NCI-H2227 (cell line): ENCODE measurements at regions not wholly inside any gene's neighbourhood (a gene's known extent, or its start where the extent isn't known, plus 50 kb on each side); places are given as distances from the start of the nearest gene placed in this dataset.

Experiments
- DNase-seq: peaks from one replicate; lab custom pipeline; 2025; ENCODE audit not compliant: unreplicated experiment; lab: John Stamatoyannopoulos, UW

DNA sequence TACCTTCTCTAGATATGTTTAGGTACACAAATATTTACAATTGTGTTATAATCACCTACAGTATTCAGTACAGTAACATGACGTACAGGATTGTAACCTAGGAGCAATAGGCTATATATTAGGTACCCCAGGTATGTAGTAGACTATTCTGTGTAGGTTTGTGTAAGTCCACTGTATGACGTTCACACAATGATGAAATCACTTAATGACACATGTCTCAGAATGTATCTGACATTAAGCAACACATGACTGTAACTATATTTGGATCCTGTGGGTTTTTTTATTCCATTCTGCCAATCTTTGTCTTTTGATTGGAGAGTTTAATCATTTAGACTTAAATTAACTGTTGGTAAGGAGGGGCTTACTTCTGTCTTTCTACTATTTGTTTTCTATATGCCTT is 52.1 kb downstream of the STYXL2 start:
- DNase-seq = no peak

DNA sequence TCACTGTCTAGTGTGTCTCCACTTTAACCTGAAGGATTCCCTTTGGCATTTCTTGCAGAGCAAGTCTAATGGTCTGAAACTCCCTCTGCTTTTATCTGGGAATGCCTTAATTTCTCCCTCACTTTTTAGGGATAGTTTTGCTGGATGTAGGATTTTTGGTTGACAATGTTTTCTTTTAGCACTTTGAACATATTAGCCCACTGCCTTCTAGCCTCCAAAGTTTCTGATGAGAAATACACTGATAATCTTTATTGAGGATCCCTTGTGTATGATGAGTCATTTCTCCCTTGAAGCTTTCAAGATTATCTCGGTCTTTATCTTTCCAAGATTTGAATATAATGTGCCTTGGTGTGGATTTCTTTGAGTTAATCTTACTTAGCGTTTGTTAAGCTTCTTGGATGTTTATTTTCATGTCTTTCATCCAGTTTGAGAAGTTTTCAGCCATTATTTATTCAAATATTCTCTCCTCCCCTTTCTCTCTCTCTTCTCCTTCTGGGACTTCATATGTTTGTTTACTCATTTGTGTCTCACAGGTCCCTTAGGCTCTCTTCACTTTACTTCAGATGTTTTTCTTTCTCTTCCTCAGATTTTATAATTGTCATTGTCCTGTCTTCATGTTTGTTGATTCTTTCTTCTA is 53.1 kb downstream of the STYXL2 start:
- no peak for DNase-seq

DNA sequence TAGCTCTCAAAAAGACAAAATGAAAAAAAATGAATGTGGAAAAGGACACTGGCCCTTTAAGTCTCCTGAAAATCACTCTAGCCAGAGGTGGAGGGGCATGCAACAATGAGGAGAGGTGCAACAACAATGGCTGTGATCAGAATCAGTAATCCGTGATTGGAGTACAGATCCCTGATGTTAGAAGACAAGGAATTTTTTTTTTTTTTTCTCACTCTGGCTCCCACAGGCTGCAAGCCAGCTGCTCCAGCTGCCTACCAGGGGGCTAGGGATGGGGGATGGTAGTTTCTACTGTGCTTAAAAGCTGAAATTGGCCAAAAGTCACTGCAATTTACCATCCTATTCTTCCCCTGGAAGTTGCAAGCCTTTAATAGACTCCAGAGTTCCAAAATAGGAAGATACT is 54.5 kb downstream of the STYXL2 start:
- peak; percentile 58 for DNase-seq

GRCh38 chr1:167149793-167150491 is 56.1 kb downstream of the STYXL2 start:
- no peak for DNase-seq

DNA sequence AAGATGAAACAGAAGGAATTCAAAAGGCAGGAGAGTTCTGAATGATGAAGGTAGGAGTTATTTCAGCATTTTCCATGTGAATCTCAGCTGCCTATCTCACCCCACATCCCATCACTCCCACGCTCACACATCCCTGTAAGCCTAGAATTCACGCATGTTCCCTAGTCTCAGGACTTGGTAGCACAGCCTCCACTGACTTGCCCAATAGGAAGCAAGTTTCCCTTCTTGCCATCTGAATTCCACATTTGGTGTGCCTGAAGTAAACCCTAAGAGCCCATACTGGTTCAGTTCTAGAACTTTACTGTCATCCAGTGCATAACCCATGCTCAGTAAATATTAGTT is 56.6 kb downstream of the STYXL2 start:
- no peak for DNase-seq

GRCh38 chr1:167152192-167152876 is 58.5 kb downstream of the STYXL2 start:
- no peak for DNase-seq

DNA sequence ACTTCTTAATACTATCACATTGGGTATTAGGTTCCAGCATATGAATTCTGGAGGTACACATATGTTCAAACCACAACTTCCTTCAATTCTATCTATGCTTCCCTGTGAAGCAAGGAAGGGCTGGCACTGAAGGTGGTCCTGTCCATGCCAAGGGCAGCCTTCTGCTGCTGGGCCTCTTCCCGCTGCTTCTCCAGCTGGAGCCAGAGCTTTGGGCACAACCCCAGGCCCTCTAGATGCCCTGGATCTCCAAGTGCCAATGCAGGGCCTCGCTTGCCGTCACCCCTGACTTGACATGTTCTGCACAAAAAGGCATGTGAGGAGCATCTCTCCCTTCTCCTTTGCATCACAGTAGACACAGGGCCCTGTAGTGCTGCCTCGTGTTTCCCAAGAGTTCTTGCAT is 62.6 kb downstream of the STYXL2 start:
- no peak for DNase-seq

GRCh38 chr1:167157114-167157513 is 63.2 kb downstream of the STYXL2 start:
- no peak for DNase-seq

- no peak for DNase-seq
These were observed 62.4 kb upstream of the POU2F1 start for GRCh38 chr1:167158111-167158812.

GRCh38 chr1:167158813-167159275 is 61.8 kb upstream of the POU2F1 start:
- no peak for DNase-seq

DNA sequence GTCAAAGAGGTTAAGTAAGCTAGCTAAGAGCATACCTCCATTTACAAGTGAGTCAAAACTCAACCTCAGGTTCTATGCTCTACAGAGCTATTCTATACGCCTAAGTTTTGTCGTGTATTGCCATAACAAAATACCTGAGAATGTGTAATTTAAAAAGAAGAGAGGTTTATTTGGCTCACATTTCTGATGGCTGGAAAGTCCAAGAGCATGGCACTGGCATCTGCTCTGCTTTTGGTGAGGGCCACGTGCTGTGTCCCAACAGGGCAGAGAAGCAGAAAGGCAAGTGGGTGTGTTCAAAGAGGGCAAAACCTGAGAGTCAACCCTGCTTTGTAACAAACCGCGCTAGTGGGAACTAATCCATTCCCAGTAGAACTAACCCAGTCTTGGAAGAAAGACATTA is 60.9 kb upstream of the POU2F1 start:
- DNase-seq = no peak

- no peak for DNase-seq
These were observed 59.4 kb upstream of the POU2F1 start for GRCh38 chr1:167161242-167161641.

DNA sequence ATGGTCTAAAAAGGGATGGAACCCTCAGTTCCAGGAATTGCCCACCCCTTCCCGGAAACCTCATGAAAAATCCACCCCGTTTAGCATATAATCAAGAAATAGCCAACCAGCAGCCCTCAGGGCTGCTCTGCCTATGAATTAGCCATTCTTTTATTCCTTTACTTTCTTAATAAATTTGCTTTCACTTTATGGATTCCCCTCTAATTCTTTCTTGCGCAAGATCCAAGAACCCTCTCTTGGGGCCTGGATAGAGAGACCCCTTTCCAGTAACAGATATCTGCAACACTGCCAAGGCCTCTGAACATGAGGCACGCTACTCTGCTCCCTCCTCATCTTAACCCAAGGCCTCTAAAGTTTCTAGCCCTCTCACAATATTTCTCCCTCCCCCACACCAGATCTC is 58.9 kb upstream of the POU2F1 start:
- no peak for DNase-seq

DNA sequence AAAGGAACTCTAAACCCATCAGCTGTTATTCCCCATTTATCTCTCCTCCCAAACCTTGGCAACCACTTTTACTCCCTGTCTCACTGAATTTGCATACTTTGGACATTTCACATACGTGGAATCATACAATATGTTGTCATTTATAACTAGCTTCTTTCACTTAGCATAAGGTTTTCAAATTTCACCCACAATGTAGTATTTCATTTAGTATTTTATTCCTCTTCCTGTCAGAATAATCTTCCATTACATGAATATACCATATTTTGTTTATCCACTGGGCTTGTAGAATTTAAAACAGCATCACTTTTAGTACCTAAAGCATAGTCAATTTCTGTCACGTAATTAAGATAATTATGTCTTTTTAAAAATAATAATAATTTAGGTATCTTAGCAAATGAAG is 55.5 kb upstream of the POU2F1 start:
- no peak for DNase-seq

GRCh38 chr1:167165948-167166689 is 54.6 kb upstream of the POU2F1 start:
- peak; percentile 81 for DNase-seq

- DNase-seq = no peak
These were observed 54.0 kb upstream of the POU2F1 start for GRCh38 chr1:167166690-167167075.

DNA sequence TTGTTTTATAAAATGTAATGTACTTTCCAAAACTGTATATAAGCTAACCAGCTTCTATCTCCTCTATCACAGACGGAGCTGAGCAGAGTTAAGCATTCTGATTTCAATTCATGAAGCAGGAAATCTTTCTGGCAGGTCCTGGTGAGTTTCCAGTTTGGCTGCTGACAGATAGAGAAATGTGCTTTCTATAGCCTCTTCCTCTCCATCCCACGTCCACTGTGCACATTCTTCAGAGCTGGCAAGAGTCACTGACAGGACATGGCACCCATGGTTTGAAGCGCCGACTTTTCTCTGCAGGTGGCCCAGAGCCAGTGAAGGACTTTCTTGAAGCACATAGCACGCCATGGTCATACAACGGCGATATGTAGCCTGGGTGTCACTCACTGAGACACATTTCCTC is 52.3 kb upstream of the POU2F1 start:
- DNase-seq = no peak

- no peak for DNase-seq
These were observed 51.0 kb upstream of the POU2F1 start for GRCh38 chr1:167169642-167170041.
